ENCODE measurements at regions not wholly inside any gene's neighbourhood (a gene's known extent, or its start where the extent isn't known, plus 50 kb on each side); places are given as distances from the start of the nearest gene placed in this dataset.

GRCh38 chr3:177878192-177878591, 658.0 kb upstream of the KCNMB2 start:
- H3K27ac ChIP-seq = no peak overlapping the region
- 93% methylated on average over 3 of the region's 3 CpGs for WGBS

GRCh38 chr3:177878957-177879356, 657.3 kb upstream of the KCNMB2 start:
- peaks cover 6% of the 10 kb centered on the region for H3K4me1 ChIP-seq
- no peaks in the 10 kb centered on the region for H3K27me3 ChIP-seq
- H3K36me3 ChIP-seq = no peaks in the 10 kb centered on the region
- no peaks in the 10 kb centered on the region for H3K9me3 ChIP-seq
- 77% methylated on average over 4 of the region's 4 CpGs for WGBS
- H3K4me3 ChIP-seq = no peak overlapping the region
- no peak overlapping the region for H3K27ac ChIP-seq
- TF ChIP-seq POLR2AphosphoS5 (IDR thresholded peaks at IDR 0.05) (no peak), EP300 (IDR thresholded peaks at IDR 0.05) (no peak), CTCF (IDR thresholded peaks at IDR 0.05) (no peak), POLR2A (IDR thresholded peaks at IDR 0.05) (no peak)
- no peak for DNase-seq (ENCODE audit: low spot score in 2 of 2)

More at GRCh38 chr3:177878192-177878591, 658.0 kb upstream of the KCNMB2 start:
- DNase-seq (ENCODE audit: low spot score in 2 of 2) = no peak
- no peaks in the 10 kb centered on the region for H3K9me3 ChIP-seq
- no peak overlapping the region for H3K4me3 ChIP-seq
- no peaks in the 10 kb centered on the region for H3K36me3 ChIP-seq
- TF ChIP-seq POLR2A (IDR thresholded peaks at IDR 0.05) (no peak), POLR2AphosphoS5 (IDR thresholded peaks at IDR 0.05) (no peak), EP300 (IDR thresholded peaks at IDR 0.05) (no peak), CTCF (IDR thresholded peaks at IDR 0.05) (no peak)
- H3K4me1 ChIP-seq = peaks cover 6% of the 10 kb centered on the region
- no peaks in the 10 kb centered on the region for H3K27me3 ChIP-seq

GRCh38 chr3:177881351-177881750, 654.9 kb upstream of the KCNMB2 start:
- Histone ChIP-seq H3K4me1 (no peaks in the 10 kb centered on the region), H3K36me3 (no peaks in the 10 kb centered on the region), H3K9me3 (no peaks in the 10 kb centered on the region), H3K27me3 (no peaks in the 10 kb centered on the region), H3K4me3 (no peak overlapping the region), H3K27ac (no peak overlapping the region)
- TF ChIP-seq POLR2A (IDR thresholded peaks at IDR 0.05) (no peak), EP300 (IDR thresholded peaks at IDR 0.05) (no peak), POLR2AphosphoS5 (IDR thresholded peaks at IDR 0.05) (no peak), CTCF (IDR thresholded peaks at IDR 0.05) (no peak)
- 71% methylated on average over 3 of the region's 3 CpGs for WGBS
- no peak for DNase-seq (ENCODE audit: low spot score in 2 of 2)

- no peak for DNase-seq (ENCODE audit: low spot score in 2 of 2)
- H3K27ac ChIP-seq = no peak overlapping the region
- no peak overlapping the region for H3K4me3 ChIP-seq
- 89% methylated on average over 5 of the region's 5 CpGs for WGBS
- no peaks in the 10 kb centered on the region for H3K9me3 ChIP-seq
- H3K27me3 ChIP-seq = no peaks in the 10 kb centered on the region
- H3K36me3 ChIP-seq = no peaks in the 10 kb centered on the region
- TF ChIP-seq POLR2A (IDR thresholded peaks at IDR 0.05) = no peak
- TF ChIP-seq CTCF (IDR thresholded peaks at IDR 0.05) = no peak
- no peak for TF ChIP-seq EP300 (IDR thresholded peaks at IDR 0.05)
- no peak for TF ChIP-seq POLR2AphosphoS5 (IDR thresholded peaks at IDR 0.05)
- H3K4me1 ChIP-seq = no peaks in the 10 kb centered on the region
Measured at GRCh38 chr3:177882124-177882648, 654.0 kb upstream of the KCNMB2 start.

- 72% methylated on average over 2 of the region's 2 CpGs for WGBS
- H3K27me3 ChIP-seq = no peaks in the 10 kb centered on the region
Measured at GRCh38 chr3:177883091-177883490, 653.1 kb upstream of the KCNMB2 start.

More at GRCh38 chr3:177883091-177883490, 653.1 kb upstream of the KCNMB2 start:
- no peak overlapping the region for H3K4me3 ChIP-seq
- H3K27ac ChIP-seq = no peak overlapping the region
- no peak for DNase-seq (ENCODE audit: low spot score in 2 of 2)
- TF ChIP-seq EP300 (IDR thresholded peaks at IDR 0.05) = no peak
- TF ChIP-seq POLR2A (IDR thresholded peaks at IDR 0.05) = no peak
- TF ChIP-seq POLR2AphosphoS5 (IDR thresholded peaks at IDR 0.05) = no peak
- no peak for TF ChIP-seq CTCF (IDR thresholded peaks at IDR 0.05)
- H3K36me3 ChIP-seq = no peaks in the 10 kb centered on the region
- H3K4me1 ChIP-seq = no peaks in the 10 kb centered on the region
- no peaks in the 10 kb centered on the region for H3K9me3 ChIP-seq
